ENCODE measurements at regions not wholly inside any gene's neighbourhood (a gene's known extent, or its start where the extent isn't known, plus 50 kb on each side); places are given as distances from the start of the nearest gene placed in this dataset.

DNA sequence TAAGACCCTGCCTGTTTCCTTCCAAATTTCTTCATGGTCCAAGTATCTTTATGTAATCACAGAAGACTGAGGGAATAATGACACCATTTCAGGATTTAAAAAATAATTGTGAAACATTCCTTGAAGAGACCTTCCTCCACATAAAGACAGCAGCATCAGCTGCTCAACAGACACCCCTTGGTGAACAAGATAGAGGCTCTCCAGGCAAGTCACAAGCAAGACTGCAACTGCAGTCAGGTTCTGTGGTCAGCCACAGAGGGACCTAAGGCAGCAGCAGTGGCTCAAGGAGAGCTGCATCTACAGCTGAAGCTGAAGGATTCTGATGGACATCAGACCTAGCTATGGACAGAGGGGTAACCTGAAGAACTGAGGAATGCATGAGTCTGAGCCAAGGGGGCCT, 97.2 kb upstream of the C3orf80 start:
- TF ChIP-seq, protein P1, sequence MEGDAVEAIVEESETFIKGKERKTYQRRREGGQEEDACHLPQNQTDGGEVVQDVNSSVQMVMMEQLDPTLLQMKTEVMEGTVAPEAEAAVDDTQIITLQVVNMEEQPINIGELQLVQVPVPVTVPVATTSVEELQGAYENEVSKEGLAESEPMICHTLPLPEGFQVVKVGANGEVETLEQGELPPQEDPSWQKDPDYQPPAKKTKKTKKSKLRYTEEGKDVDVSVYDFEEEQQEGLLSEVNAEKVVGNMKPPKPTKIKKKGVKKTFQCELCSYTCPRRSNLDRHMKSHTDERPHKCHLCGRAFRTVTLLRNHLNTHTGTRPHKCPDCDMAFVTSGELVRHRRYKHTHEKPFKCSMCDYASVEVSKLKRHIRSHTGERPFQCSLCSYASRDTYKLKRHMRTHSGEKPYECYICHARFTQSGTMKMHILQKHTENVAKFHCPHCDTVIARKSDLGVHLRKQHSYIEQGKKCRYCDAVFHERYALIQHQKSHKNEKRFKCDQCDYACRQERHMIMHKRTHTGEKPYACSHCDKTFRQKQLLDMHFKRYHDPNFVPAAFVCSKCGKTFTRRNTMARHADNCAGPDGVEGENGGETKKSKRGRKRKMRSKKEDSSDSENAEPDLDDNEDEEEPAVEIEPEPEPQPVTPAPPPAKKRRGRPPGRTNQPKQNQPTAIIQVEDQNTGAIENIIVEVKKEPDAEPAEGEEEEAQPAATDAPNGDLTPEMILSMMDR (conservative IDR thresholded peaks at IDR 0.05; ENCODE audit: low read length) = no peak
- no peak for DNase-seq (ENCODE audit: low read depth)
- H3K4me3 ChIP-seq (ENCODE audit: low read length) = no peak overlapping the region

DNA sequence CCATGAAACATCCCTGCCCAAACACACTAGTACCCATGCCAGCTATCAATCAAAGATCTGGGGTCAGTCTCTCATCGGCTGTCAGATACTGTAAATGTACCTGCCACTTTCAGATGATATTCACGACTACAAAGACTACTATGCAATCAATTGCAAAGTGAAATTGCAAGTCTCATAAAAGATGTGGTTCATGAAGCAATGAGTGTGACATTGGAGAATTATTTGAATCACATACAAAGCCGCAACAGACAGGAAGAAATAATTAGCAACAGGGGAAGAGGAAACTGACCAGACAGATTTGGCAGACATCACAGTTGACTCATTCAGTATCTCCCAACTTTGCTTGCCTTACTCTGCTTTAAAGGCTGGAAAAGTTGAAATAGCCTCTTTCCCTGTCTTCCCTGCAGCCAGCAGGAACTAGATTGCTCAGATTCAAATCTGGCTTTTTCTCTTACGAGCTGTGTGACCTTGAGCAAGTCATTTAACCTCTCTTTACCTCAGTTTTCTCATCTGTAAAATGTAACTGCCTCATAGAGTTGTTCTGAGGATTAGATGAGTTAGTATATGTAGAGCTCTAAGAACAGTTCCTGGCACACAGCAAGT, 95.7 kb upstream of the C3orf80 start:
- H3K4me3 ChIP-seq (ENCODE audit: low read length) = no peak overlapping the region
- TF ChIP-seq, protein P1 (conservative IDR thresholded peaks at IDR 0.05; ENCODE audit: low read length) = no peak
- peak; percentile 98 for DNase-seq (ENCODE audit: low read depth)

DNA sequence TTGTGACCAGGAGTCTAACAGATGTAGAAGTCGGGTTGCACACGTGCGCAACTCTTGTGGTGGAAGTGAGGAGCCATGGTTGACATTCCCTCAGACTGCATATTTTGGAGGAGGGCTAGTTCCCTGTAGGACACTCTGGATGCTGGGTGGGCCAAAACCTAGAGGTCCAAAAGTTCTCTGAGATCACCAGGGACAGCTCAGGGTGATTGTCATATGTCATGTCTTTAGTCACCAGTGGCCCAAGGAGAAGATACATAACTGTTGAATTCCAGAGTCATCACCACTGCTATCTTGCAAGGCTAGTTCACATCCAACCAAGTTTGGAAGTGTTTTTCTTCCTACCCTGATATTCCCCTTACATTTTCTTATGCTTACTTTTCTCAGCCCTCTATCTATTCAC, 95.2 kb upstream of the C3orf80 start:
- no peak for DNase-seq (ENCODE audit: low read depth)

DNA sequence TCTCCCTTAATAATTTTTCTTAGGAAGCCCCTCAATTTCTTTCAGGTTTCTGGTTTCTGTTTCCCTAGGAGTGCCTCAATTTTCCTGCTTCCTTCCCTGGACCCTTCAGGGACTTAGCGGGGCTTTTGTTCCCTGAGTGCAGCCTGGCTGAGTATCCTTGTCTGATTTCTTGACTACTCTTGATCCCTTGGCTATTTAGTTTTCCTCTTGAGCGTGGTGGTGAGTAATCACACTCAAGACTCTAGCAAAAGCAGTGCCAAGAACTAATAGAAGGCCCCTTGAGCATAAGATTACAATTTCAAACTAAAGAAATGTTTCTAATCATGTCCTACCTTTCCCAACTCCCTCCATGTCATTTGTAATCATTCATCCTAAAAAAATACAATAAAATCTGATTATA, 94.3 kb upstream of the C3orf80 start:
- DNase-seq (ENCODE audit: low read depth) = peak; percentile 59
- TF ChIP-seq, protein P1 (conservative IDR thresholded peaks at IDR 0.05; ENCODE audit: low read length) = no peak
- no peak overlapping the region for H3K4me3 ChIP-seq (ENCODE audit: low read length)

More for the DNA sequence above, 95.2 kb upstream of the C3orf80 start:
- TF ChIP-seq, protein P1 (conservative IDR thresholded peaks at IDR 0.05; ENCODE audit: low read length) = no peak
- H3K4me3 ChIP-seq (ENCODE audit: low read length) = no peak overlapping the region

DNA sequence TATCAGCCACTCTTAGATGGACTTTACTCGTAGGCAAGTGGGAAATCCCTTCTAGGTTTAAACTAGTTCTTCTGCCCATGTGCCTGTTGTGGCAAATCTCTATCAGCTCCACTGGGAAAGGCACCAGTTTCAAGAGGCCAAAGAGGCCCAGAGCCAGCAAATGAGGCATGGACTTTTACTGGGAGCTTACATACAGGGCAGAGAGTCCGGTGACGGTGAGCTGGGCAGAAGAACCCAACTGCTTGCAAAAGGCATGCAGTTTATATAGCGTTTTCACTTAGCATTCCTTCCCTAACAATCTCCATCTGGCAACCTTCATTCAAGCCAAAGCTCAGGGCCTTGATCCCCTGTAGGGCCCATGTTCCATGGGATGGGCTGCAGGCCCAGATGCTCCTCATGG, 93.0 kb upstream of the C3orf80 start:
- no peak overlapping the region for H3K4me3 ChIP-seq (ENCODE audit: low read length)
- TF ChIP-seq, protein P1 (conservative IDR thresholded peaks at IDR 0.05; ENCODE audit: low read length) = no peak
- peak; percentile 57 for DNase-seq (ENCODE audit: low read depth)

DNA sequence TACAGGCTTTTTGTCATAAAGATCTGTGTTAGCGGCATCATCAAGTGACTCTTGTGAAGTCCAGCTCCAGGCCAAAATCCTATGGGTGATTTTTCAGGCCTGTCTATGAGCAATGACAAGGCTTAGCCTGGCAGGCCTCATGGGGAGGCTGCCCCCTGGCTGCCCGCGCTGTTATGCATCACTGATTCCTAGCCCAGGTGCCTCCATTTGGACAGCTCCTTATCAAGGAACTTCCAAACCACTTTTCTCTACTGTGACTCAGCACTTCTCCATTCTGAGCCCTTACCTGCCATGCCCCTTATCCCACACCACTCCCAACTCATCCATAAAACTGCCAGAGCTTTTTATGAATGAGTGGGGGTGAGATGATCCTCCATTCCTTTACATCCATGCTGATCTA, 91.5 kb upstream of the C3orf80 start:
- DNase-seq (ENCODE audit: low read depth) = no peak
- TF ChIP-seq, protein P1 (conservative IDR thresholded peaks at IDR 0.05; ENCODE audit: low read length) = no peak
- no peak overlapping the region for H3K4me3 ChIP-seq (ENCODE audit: low read length)

DNA sequence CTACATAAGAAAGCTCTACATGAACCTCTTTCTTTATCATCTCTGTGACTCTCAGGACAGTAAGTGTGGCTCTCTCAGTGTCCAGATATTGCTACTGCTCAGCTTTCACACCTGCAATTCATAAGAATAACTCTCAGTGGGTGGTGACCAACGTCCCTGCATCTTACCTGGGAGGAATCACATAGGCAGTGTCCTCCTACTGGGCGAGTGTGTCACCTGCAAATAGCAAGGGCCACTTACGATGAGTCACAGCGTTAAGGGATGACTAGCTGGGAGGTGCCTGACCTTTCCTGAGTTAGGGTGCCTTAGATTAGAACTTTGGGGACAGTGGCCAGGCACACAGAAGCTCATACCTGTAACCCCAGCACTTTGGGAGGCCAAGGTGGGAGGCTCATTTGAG, 90.8 kb upstream of the C3orf80 start:
- DNase-seq (ENCODE audit: low read depth) = no peak
- TF ChIP-seq, protein P1 (conservative IDR thresholded peaks at IDR 0.05; ENCODE audit: low read length) = no peak
- no peak overlapping the region for H3K4me3 ChIP-seq (ENCODE audit: low read length)

All from AG10803 (cell line).